ENCODE measurements at regions not wholly inside any gene's neighbourhood (a gene's known extent, or its start where the extent isn't known, plus 50 kb on each side); places are given as distances from the start of the nearest gene placed in this dataset.
"Not testable (repeated sequence)": the region's sequence is repeated elsewhere in the genome, so short reads cannot be mapped to it uniquely, and the experiment has no call there.

DNA sequence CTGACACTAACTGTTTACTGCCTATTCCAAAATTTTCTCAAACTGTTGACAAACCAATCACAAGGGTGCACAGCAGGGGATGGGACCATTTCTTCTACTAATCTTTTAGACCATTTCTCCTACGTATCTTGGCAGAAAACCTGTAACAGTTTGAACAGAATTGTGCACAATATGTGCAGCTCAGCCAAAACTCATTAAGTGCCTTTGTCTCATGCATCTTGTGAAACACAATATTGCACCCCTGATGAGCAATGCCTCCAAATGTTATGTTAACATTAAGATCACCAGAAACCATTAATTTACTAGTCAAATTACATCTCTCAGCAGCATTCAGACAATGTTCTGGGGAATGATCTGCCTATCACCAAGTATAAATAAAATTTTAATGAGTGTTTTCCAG, 247.5 kb downstream of the NRIP1 start:
- H3K36me3 ChIP-seq (ENCODE audit: insufficient read depth, low read length), result no peaks in the 10 kb centered on the region
- H3K9me3 ChIP-seq (ENCODE audit: low read depth, low read length), result no peaks in the 10 kb centered on the region
- no peak for TF ChIP-seq CTCF (IDR thresholded peaks at IDR 0.05; ENCODE audit: extremely low read depth, low read depth, low read length)
- H3K27ac ChIP-seq (ENCODE audit: low read depth, low read length), result no peak overlapping the region
- no peaks in the 10 kb centered on the region for H3K27me3 ChIP-seq (ENCODE audit: insufficient read depth, low read length)
- H3K4me2 ChIP-seq (ENCODE audit: insufficient read depth, low read length), result no peak overlapping the region
- H3K79me2 ChIP-seq (ENCODE audit: insufficient read depth, low read length), result no peaks in the 10 kb centered on the region
- H4K20me1 ChIP-seq (ENCODE audit: insufficient read depth, low read length), result no peaks in the 10 kb centered on the region
- no peaks in the 10 kb centered on the region for H3K4me1 ChIP-seq (ENCODE audit: insufficient read depth, low read length)
- DNase-seq (ENCODE audit: insufficient read length, low spot score, missing footprints), result no peak
- H3K4me3 ChIP-seq (ENCODE audit: insufficient read depth, low read length), result no peak overlapping the region
- H2AFZ ChIP-seq (ENCODE audit: low read length), result no peak overlapping the region

DNA sequence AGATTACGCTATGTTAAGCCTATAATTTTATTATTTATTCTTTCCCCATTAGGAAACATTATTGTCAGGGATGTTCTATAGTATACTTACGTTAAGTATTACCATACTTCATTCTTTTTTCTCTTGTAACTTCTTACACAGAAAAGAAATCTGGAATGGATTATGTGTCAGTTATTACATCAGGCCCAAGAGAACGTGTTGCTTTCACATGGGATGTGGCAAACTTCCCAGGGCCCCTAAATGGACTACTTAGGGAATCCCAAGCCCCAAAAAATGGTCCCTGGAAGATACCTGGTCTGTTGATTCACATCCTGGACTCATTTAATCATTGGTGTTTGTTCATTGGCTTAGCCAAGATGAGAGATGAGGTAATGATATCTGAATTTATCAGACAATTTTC, 249.8 kb downstream of the NRIP1 start:
- Histone ChIP-seq H3K27me3 (ENCODE audit: insufficient read depth, low read length) (no peaks in the 10 kb centered on the region), H3K4me2 (ENCODE audit: insufficient read depth, low read length) (no peak overlapping the region), H3K4me1 (ENCODE audit: insufficient read depth, low read length) (no peaks in the 10 kb centered on the region), H3K27ac (ENCODE audit: low read depth, low read length) (no peak overlapping the region), H3K79me2 (ENCODE audit: insufficient read depth, low read length) (no peaks in the 10 kb centered on the region), H4K20me1 (ENCODE audit: insufficient read depth, low read length) (no peaks in the 10 kb centered on the region), H3K4me3 (ENCODE audit: insufficient read depth, low read length) (no peak overlapping the region), H2AFZ (ENCODE audit: low read length) (no peak overlapping the region), H3K9me3 (ENCODE audit: low read depth, low read length) (no peaks in the 10 kb centered on the region), H3K36me3 (ENCODE audit: insufficient read depth, low read length) (no peaks in the 10 kb centered on the region)
- no peak for TF ChIP-seq CTCF (IDR thresholded peaks at IDR 0.05; ENCODE audit: extremely low read depth, low read depth, low read length)
- no peak for DNase-seq (ENCODE audit: insufficient read length, low spot score, missing footprints)

- Histone ChIP-seq H3K9me3 (ENCODE audit: low read depth, low read length) (no peaks in the 10 kb centered on the region), H3K79me2 (ENCODE audit: insufficient read depth, low read length) (no peaks in the 10 kb centered on the region), H3K36me3 (ENCODE audit: insufficient read depth, low read length) (no peaks in the 10 kb centered on the region), H3K4me2 (ENCODE audit: insufficient read depth, low read length) (no peak overlapping the region), H3K4me1 (ENCODE audit: insufficient read depth, low read length) (no peaks in the 10 kb centered on the region), H2AFZ (ENCODE audit: low read length) (no peak overlapping the region), H3K4me3 (ENCODE audit: insufficient read depth, low read length) (no peak overlapping the region), H3K27me3 (ENCODE audit: insufficient read depth, low read length) (no peaks in the 10 kb centered on the region), H4K20me1 (ENCODE audit: insufficient read depth, low read length) (no peaks in the 10 kb centered on the region), H3K27ac (ENCODE audit: low read depth, low read length) (no peak overlapping the region)
- TF ChIP-seq CTCF (IDR thresholded peaks at IDR 0.05; ENCODE audit: extremely low read depth, low read depth, low read length), result no peak
- DNase-seq (ENCODE audit: insufficient read length, low spot score, missing footprints), result no peak
These were observed 250.5 kb downstream of the NRIP1 start for GRCh38 chr21:14814282-14814681.

- not testable (repeated sequence) for H2AFZ ChIP-seq (ENCODE audit: low read length); DNase-seq (ENCODE audit: insufficient read length, low spot score, missing footprints); H3K27me3 ChIP-seq (ENCODE audit: insufficient read depth, low read length); H3K79me2 ChIP-seq (ENCODE audit: insufficient read depth, low read length); H3K36me3 ChIP-seq (ENCODE audit: insufficient read depth, low read length); H3K4me2 ChIP-seq (ENCODE audit: insufficient read depth, low read length); H3K27ac ChIP-seq (ENCODE audit: low read depth, low read length); H3K4me1 ChIP-seq (ENCODE audit: insufficient read depth, low read length); H4K20me1 ChIP-seq (ENCODE audit: insufficient read depth, low read length); H3K9me3 ChIP-seq (ENCODE audit: low read depth, low read length); H3K4me3 ChIP-seq (ENCODE audit: insufficient read depth, low read length)
These were observed 258.1 kb upstream of the SAMSN1 start for GRCh38 chr21:14804170-14804569.

DNA sequence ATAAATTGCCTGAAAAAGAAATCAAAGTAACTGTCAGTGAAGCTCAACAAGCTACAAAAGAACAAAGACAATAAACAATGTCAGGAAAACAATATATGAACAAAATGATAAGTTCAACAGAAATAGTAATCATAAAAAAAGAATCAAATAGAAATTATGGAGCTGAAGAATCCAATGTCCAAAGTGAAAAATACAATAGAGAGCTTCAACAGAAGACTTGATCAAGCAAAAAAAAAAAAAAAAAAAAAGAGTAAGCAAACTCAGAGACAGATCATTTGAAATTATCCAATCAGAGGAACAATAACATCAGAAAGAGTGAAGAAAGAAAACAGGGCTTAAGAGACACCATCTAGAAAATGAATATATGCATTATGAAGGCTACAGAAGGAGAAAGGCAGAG, 251.4 kb upstream of the SAMSN1 start:
- no peak overlapping the region for H2AFZ ChIP-seq (ENCODE audit: low read length)
- H3K4me2 ChIP-seq (ENCODE audit: insufficient read depth, low read length), result no peak overlapping the region
- H3K4me3 ChIP-seq (ENCODE audit: insufficient read depth, low read length), result no peak overlapping the region
- no peak for DNase-seq (ENCODE audit: insufficient read length, low spot score, missing footprints)
- peaks cover 4% of the 10 kb centered on the region for H3K9me3 ChIP-seq (ENCODE audit: low read depth, low read length)
- H3K27ac ChIP-seq (ENCODE audit: low read depth, low read length), result no peak overlapping the region
- no peak for TF ChIP-seq CTCF (IDR thresholded peaks at IDR 0.05; ENCODE audit: extremely low read depth, low read depth, low read length)
- H3K4me1 ChIP-seq (ENCODE audit: insufficient read depth, low read length), result no peaks in the 10 kb centered on the region
- no peaks in the 10 kb centered on the region for H3K27me3 ChIP-seq (ENCODE audit: insufficient read depth, low read length)
- H3K36me3 ChIP-seq (ENCODE audit: insufficient read depth, low read length), result no peaks in the 10 kb centered on the region
- H3K79me2 ChIP-seq (ENCODE audit: insufficient read depth, low read length), result no peaks in the 10 kb centered on the region
- no peaks in the 10 kb centered on the region for H4K20me1 ChIP-seq (ENCODE audit: insufficient read depth, low read length)
